GM19035 (cell line): ENCODE measurements at regions not wholly inside any gene's neighbourhood (a gene's known extent, or its start where the extent isn't known, plus 50 kb on each side); places are given as distances from the start of the nearest gene placed in this dataset.
"Not testable (repeated sequence)": the region's sequence is repeated elsewhere in the genome, so short reads cannot be mapped to it uniquely, and the experiment has no call there.

ENCODE experiments used
- ATAC-seq: cut with Tn5 transposase; IDR thresholded peaks from one replicate; pipeline ENCODE4 v1.9.1; 2021; ENCODE audit not compliant: unreplicated experiment

DNA sequence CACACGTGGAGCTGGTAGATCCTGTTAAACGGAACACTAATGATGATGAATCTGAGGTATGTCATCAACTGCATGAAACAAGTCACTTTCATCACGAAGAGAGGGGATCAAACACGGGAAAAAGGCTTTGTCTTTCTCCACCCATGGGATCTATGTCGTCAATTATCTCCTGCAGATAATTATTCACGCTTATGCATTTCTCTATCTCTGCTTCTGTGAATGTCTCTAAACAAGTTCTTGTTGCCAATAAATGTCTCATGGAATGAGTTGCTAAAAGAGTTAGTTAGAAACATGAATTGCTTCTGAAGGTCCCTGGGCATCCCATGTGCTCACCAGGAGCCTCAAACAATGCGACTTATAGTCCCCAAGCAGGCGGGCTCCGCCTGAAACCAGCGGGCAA is 1228.2 kb upstream of the TMEM132C start:
- ATAC-seq: no peak

DNA sequence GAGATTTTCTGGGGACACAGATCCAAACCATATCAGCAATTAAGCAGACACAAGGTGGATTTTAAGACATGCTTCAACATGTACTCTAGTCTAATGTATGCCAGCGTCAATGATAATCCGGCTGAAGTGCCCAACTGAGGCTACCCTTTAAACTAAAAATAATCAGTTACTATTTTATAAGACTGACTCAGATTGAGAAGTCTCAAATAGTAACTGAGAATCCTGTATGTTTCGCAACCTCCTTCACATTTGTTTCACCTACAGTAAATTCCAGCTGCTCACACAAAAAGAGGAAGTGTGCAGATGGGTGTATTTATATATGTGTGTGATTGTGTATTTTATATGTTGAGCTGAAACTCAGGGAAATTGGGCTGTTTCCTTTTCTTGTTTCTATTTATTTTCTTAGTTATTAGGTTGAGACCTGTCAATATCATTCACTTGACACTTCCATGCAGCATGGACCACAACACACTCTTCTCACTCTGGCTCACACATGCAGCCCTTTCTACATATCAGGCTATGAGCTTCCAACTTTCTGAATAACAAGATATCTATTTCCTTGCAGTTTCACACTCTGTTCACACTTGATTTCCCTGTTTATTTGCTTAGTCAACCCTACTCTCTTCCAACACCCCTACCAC is 1224.9 kb upstream of the TMEM132C start:
- peak; percentile 87 for ATAC-seq

DNA sequence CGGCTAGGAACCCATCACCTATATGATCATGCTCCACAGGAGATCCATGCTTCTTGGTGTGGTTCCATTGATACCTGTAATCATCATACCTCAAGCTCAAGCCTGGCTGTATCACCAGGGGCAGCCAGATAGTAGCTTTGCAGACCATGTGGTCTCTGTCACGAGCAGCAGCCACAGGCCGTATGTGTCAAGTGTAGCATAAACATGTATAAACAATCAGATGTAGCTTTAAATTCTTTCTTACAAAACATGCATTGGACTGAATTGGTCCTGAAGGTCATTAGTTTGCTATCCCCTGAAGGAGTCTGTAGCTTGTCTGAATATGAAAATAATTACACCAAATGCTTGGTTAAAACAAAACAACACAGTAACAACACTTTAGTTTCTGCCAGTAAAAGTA is 1223.2 kb upstream of the TMEM132C start:
- ATAC-seq: no peak

DNA sequence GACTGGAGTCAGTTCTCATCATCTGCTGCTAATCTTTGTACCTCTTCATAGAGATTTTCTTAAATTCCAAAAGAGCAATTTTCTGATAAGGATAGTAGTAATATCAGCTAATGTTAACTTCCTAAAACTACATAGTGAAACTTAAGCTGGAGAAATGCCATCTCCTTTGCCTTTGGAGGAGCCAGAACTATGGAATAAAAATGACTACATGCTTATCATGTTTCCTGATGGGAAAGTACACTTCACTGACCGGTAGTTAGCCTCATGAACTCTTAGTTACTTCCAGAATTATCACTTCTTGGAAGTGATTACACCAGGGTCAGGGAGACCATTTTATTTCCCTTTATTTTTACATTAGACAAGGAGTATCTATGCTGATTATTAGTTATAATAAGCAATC is 1222.1 kb upstream of the TMEM132C start:
- ATAC-seq: no peak

DNA sequence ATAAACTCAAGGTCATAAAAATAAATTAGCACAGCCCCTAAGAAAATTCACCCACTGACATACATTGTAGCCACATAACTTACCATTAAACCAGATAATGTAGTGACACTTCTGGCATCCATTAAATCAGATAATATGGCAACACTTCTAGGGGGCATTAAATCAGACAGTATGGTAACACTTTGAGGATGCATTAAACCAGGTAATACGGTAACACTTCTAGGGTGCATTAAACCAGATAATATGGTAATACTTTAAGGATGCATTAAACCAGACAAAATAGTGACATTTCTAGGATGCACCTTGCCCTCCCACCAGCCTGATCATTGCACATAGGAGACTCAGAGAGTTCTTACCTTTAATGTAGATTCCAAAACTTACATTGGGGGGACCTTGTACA is 1220.5 kb upstream of the TMEM132C start:
- ATAC-seq: no peak

DNA sequence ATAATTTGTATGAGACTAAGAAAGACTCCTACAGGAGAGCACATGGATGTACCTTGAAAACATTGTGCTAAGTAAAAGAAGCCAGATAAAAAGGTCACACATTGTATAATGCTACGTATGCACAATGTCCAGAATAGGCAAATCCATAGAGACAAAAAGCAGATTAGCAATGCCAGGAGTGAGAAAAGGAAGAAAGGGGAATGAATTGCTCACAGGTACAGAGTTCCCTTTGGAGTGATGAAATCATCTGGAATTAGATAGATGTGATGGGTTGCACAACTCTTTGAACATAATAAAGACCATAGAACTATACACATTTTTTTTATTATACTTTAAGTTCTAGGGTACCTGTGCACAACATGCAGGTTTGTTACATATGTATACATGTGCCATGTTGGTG is 1218.9 kb upstream of the TMEM132C start:
- no peak for ATAC-seq

DNA sequence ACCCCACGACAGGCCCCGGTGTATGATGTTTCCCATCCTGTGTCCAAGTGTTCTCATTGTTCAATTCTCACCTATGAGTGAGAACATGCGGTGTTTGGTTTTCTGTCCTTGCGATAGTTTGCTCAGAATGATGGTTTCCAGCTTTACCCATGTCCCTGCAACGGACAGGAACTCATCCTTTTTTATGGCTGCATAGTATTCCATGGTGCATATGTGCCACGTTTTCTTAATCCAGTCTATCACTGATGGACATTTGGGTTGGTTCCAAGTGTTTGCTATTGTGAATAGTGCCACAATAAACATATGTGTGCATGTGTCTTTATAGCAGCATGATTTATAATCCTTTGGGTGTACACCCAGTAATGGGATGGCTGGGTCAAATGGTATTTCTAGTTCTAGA is 1218.4 kb upstream of the TMEM132C start:
- not testable (repeated sequence) for ATAC-seq

DNA sequence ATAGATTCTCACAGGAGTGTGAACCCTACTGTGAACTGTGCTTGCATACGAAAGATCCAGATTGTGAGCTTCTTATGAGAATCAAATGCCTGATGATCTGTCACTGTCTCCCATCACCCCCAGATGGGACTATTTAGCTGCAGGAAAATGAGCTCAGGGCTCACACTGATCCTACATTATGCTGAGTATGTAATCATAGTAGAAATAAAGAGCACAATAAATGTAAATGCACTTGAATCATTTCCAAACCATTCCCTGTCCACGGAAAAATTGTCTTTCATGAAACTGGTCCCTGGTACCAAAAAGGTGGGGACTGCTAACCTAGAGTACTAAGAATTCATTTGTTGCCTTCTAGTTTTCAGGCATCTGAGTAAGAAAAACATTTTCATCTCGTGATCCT is 1215.8 kb upstream of the TMEM132C start:
- ATAC-seq: no peak

DNA sequence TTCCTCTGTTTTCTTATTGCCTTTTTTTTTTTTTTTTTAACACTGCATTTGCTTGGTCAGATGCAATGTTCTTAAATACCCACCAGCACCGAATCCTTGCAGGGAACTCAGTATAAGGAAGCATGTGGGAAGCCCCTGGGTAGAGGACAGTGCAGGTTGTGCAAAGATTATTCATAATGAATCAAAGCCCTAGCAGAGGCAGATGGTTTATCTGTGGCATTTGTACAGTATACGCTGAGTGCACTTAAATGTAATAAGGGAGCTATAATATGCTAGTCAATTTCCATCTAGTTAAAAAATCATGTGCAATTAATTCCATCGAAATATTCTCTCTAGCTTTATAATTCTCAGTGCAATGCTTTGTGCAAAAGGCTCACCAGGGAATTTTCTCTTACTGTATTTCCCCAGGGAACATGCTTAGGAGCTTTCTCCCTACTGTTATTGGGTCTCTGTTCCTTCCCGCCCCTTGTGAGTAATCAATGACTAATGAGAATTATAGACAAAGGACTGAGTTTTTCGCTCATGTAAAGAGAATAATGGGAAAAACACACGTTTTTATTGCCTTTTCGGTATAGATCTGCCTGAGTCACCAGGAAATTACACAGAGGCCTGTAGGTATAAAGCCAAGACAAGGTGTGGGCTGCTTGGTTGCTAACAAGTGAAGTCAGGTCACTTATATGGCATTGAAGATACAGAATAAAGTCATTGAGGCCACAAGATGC is 1214.3 kb upstream of the TMEM132C start:
- no peak for ATAC-seq

DNA sequence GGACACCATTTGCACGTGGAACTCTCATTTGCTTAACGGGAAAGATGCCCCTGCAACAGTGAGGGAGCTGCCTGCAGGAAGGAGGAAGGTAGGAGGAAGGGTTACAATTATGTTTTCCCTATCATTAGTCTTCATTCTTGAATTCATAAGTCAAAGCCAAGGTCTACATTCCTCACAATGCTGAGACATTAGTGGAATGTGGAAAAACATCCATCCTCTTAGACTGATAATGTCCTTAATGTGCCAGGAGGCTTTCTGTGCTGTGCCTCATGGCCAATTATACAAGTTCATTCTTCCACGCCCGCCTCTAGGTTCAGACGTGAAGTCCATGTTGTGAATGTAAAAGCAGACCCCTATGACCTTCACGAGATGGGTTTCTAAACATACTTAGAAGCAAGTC is 1212.4 kb upstream of the TMEM132C start:
- no peak for ATAC-seq

DNA sequence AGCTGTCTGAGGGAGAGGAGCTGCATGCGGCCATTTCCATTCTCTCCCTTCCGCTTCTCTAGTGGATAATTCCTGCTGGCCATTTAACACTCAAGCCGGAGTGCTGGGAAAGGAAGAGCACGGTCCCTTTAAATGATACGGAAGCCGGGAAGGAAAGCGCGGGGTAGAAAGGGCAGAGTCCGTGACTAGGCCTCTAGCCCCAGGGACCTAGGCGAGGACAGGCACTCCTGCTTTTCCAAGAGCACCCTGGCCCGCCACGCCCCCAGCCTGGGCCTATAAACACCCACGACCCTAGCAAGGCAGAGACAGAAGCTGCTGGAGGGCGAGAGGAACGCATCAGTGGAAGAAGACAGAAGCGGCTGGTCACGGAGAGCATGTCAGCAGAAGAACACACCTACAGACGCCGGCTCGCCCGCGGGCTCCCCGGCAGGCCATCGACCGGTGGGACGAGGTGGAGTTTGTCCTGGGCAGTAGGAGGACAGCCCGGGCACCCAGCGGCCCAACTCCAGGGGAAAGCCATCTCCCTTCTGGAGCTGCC is 1206.6 kb upstream of the TMEM132C start:
- no peak for ATAC-seq

DNA sequence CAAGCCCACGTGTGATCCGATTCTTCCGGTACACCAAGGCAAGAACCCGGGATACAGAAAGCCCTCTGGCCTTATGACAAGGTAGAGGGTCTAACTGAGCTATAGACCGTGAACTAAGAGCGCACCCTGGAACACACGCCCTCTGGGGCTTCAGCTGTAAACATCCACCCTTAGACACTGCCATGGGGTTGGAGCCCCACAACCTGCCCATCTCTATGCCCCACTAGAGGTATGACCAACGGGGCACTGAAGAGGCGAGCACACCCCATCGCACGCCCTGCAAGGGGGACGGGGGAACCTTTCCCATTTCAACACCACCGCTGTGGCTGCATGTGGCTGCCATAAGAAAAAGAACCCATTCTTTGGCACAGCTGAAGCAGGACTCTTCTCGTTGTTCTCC is 1206.0 kb upstream of the TMEM132C start:
- ATAC-seq: no peak

DNA sequence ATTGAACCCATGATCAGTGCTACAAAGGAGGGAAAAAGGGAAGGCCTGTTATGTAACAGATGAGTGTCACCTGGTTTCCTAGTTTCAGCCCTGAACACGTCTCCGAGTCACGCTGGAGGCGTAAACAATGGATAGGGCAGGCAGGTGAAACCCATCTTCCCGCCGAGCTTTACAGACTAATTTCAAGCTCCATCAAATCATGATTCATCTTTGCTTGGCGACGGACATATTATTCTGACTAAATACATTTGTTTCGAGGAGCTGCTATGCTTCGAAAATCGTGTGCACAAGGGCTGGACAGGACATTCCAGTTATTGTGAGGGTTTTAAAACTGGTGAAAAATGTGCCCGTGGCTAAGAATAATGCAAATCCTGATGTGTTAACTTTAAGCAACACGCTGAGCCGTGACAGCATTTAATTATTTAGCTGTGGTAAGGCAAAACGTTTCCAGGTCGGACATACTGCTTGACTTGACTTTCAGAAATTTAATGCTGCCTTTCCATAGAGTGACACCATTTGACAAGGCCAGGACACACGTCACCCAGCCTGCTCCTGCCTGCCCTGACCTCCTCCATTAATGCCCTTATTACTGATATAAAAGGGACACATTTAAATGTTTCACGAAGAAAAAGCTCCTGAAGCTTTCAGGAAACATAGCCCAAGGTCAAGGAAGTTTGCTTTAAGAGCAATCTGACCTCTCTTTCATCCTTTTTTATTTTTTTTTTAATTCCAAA is 1203.5 kb upstream of the TMEM132C start:
- no peak for ATAC-seq

DNA sequence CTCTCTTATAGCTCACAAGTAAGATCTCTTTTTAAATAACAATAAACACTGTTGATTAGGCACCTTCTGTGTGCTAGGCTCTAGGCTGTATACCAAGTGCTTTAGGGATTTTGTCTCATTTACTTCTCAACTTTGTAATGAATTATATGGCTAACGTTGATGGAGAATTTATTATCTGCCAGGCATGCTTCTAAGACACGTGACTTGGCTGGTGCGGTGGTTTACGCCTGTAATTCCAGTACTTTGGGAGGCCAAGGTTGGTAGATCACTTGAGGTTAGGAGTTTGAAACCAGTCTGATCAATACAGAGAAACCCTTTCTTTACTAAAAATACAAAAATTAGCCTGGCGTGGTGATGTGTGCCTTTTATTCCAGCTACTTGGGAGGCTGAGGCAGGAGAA is 1202.8 kb upstream of the TMEM132C start:
- ATAC-seq: no peak

DNA sequence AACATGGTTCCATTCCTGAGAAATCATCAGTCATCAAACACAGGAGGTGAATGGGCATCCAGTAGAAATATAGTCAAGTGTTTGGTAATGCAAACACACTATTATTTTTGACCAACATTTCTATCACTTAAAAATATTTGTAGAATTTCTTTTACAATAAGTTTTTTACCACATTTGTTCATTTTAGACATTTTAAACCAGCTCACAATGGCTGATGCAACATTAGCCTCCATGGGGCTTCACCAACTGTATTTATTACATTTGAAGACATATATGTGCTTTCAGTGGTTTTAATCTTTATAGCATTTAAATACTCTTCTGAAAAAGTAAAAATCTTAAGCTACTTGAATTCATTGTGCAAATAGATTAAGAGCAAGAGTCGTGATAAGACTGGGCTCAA is 1201.4 kb upstream of the TMEM132C start:
- no peak for ATAC-seq

DNA sequence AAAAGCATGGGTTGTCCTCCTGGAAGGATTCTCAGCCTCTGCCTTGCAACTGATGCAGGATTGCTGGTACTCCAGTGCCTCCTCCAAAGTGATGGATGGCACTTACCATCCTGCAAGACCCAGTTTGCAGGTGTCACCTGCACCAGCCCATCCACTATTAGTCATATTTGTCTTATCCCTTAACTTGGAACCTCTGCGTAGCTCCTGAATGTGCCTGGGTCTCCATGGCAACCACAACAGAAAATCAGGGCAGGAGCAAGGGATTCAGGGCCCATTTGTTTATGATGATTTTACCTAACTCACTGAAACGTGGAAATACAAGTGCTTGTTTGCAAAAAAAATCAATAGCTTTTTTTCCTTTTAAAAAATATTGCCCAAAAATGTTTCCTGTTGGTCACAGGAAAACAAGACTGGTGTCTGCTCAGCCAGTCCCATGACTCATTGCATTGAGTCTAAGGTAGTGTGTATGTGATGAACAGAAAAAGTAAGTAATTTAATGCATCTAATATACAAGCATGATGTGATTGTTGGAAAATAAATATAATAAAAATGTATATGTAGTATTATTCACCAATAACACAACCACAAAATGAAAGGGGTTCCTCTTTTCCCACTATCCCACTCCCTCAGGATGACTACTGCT is 1196.3 kb upstream of the TMEM132C start:
- ATAC-seq: no peak

DNA sequence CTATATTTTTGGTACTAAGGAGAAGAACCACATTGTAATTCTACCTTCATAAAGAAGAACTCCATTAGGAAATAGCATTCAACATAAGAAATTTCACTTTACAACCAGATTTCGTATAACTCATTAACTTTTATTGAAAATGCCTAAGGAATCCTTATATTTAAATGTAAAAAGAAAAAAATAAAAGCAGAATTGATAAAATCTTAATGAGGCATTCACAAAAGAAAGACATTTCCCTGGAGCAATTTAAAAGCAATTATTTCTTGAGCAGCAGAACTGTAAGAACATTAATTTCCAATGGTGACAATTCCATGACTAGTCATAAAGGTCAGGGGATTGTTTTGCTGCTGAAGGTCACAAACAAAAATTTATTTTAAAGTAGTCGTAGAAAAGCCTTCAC is 1192.8 kb upstream of the TMEM132C start:
- ATAC-seq: no peak

DNA sequence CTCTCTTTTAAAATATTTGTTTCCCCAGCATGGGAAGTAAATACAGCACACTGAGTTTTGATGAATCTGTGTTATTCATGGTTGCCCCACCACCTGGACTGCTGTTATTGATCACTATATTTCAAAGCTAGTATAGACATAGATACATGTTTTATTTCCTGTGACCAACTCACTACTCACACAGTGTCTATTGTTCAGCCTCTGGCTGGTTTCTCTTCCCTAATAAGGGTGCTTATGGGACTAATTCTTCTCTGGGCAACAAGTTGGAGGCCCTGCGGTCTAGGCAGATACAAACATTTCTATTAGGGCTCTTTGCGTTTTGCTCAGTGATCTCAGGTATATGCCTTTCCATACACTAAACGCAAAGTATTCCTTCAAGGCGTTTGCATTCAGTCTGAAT is 1191.0 kb upstream of the TMEM132C start:
- ATAC-seq: no peak

DNA sequence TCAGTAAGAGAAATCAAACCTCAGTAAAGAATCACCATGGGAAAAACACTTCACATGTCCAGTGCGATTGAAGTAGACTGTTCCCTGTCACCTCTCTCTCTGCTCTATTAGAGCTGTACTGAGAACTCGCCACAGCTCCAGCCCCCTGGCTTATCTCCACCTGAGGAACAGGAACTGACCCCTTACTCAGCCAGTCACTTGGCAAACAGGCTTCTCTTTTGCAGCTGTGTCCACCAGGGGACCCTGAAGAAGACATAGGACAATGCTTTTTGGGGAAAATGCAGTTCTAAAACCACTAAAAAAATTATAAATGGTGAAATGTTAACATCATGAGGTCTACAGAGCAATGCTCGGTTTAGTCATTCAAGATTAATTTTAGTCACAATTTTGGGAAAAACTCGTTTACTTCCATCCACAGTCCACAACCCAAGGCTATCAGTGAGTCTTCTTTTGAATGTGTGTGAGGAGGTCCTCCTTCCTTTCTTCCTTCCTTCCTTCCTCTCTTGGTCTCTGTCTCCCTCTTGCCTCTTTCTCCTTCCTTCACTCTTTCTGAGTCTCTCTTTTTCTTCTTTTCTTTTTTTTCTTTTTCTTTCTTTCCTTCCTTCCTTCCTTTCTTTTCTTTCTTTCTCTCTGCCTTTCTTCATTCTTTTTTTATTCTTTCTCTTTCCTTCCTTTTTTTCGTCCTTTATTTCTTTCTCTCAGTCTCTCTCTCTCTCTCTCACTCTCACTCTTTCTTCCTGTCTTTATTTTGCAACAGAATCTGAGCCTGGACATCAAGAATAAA is 1189.5 kb upstream of the TMEM132C start:
- ATAC-seq: no peak

DNA sequence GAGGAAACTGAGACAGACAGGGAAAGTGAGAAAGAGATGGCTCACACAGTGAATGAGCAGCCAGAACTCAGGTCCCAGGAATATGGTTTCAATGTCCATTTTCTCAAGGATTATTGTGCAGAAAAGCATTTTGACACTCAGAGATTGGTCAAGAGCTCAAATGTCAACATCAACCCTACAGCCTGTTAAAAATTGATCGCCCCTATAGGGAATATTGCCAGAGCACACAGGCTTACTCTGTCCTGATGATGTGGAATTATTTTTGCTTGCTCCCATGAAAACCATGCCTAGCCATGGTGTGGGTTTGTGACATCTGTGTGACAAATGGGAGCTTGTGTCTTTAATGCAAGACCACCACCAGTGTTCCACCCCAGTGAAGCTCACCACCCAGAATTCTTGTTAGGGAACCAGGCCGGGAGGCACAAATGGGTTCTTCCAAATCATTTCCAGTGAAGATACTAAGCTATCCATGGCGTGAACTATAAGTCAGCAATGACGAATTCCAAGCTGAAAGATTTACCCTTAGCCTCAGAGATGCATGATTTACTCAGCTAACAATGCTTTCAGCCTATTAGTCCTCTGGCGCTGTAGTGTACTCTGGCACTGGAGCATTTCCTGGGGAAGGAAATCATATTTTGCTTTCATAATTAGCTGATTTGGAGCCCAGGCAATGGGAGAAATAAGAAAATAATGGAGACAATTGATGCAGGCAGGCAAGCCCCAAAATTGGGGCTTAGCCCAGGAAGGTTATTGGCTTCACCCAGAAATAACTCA is 1188.2 kb upstream of the TMEM132C start:
- no peak for ATAC-seq
